Activated T-cell treated with anti-CD3 and anti-CD28 coated beads, Interleukin-2, amount 50 U/mL, for 4 hours (primary cell): ENCODE measurements at regions not wholly inside any gene's neighbourhood (a gene's known extent, or its start where the extent isn't known, plus 50 kb on each side); places are given as distances from the start of the nearest gene placed in this dataset.
"Not testable (repeated sequence)": the region's sequence is repeated elsewhere in the genome, so short reads cannot be mapped to it uniquely, and the experiment has no call there.

Source experiments
- ATAC-seq, 2 donors: fragments of 200-7000 bp; cut with Tn5 transposase; one replicate each; pipeline ENCODE4 v1.10.0; 2021
- DNase-seq: peaks from one replicate; pipeline ENCODE4 v3.0.0-alpha.2; 2020
- H3K27me3 Mint-ChIP-seq: one replicate; pipeline ENCODE4 v1.8.0; 2021; ENCODE audit warnings: low read depth, mixed read lengths
- H3K36me3 Mint-ChIP-seq: one replicate; pipeline ENCODE4 v1.8.0; 2022; ENCODE audit warnings: mixed read lengths; ENCODE audit not compliant: insufficient read depth
- H3K4me1 Mint-ChIP-seq: one replicate; pipeline ENCODE4 v1.8.0; 2021; ENCODE audit warnings: low read depth, mixed read lengths
- H3K4me3 Mint-ChIP-seq: one replicate; pipeline ENCODE4 v1.8.0; 2021; ENCODE audit warnings: mild to moderate bottlenecking, moderate library complexity, mixed read lengths
- H3K9me3 Mint-ChIP-seq: one replicate; pipeline ENCODE4 v1.8.0; 2021; ENCODE audit warnings: mixed read lengths

- H3K4me1 Mint-ChIP-seq, H3K27me3 Mint-ChIP-seq, H3K4me3 Mint-ChIP-seq, DNase-seq, H3K36me3 Mint-ChIP-seq, H3K9me3 Mint-ChIP-seq, ATAC-seq: not testable (repeated sequence)
Observed at GRCh38 chr13:18322821-18323220, 858.8 kb downstream of the TUBA3C start.

- H3K4me3 Mint-ChIP-seq, H3K27me3 Mint-ChIP-seq, DNase-seq, ATAC-seq, H3K4me1 Mint-ChIP-seq, H3K36me3 Mint-ChIP-seq, H3K9me3 Mint-ChIP-seq: not testable (repeated sequence)
Observed at GRCh38 chr13:18319653-18320052, 862.0 kb downstream of the TUBA3C start.

GRCh38 chr13:18303240-18303813 is 878.3 kb downstream of the TUBA3C start:
- not testable (repeated sequence) for DNase-seq, ATAC-seq, H3K4me1 Mint-ChIP-seq, H3K36me3 Mint-ChIP-seq, H3K27me3 Mint-ChIP-seq, H3K4me3 Mint-ChIP-seq, H3K9me3 Mint-ChIP-seq

- ATAC-seq, H3K4me3 Mint-ChIP-seq, DNase-seq, H3K27me3 Mint-ChIP-seq, H3K36me3 Mint-ChIP-seq, H3K4me1 Mint-ChIP-seq, H3K9me3 Mint-ChIP-seq: not testable (repeated sequence)
Observed at GRCh38 chr13:18300968-18301367, 880.7 kb downstream of the TUBA3C start.

GRCh38 chr13:18297359-18297758 is 884.3 kb downstream of the TUBA3C start:
- not testable (repeated sequence) for ATAC-seq, H3K27me3 Mint-ChIP-seq, H3K4me1 Mint-ChIP-seq, H3K36me3 Mint-ChIP-seq, H3K4me3 Mint-ChIP-seq, DNase-seq, H3K9me3 Mint-ChIP-seq

- not testable (repeated sequence) for H3K27me3 Mint-ChIP-seq, ATAC-seq, H3K9me3 Mint-ChIP-seq, H3K4me1 Mint-ChIP-seq, H3K4me3 Mint-ChIP-seq, H3K36me3 Mint-ChIP-seq, DNase-seq
Observed at GRCh38 chr13:18296617-18297016, 885.0 kb downstream of the TUBA3C start.

GRCh38 chr13:18294311-18294710 is 887.3 kb downstream of the TUBA3C start:
- H3K9me3 Mint-ChIP-seq, H3K36me3 Mint-ChIP-seq, DNase-seq, ATAC-seq, H3K27me3 Mint-ChIP-seq, H3K4me3 Mint-ChIP-seq, H3K4me1 Mint-ChIP-seq: not testable (repeated sequence)

- H3K9me3 Mint-ChIP-seq, DNase-seq, H3K27me3 Mint-ChIP-seq, H3K4me1 Mint-ChIP-seq, ATAC-seq, H3K36me3 Mint-ChIP-seq, H3K4me3 Mint-ChIP-seq: not testable (repeated sequence)
Observed at GRCh38 chr13:18286848-18287247, 894.8 kb downstream of the TUBA3C start.

- not testable (repeated sequence) for H3K27me3 Mint-ChIP-seq, H3K4me1 Mint-ChIP-seq, H3K9me3 Mint-ChIP-seq, DNase-seq, ATAC-seq, H3K36me3 Mint-ChIP-seq, H3K4me3 Mint-ChIP-seq
Observed at GRCh38 chr13:18285663-18286062, 896.0 kb downstream of the TUBA3C start.

GRCh38 chr13:18284040-18284439 is 897.6 kb downstream of the TUBA3C start:
- not testable (repeated sequence) for DNase-seq, H3K4me3 Mint-ChIP-seq, ATAC-seq, H3K4me1 Mint-ChIP-seq, H3K27me3 Mint-ChIP-seq, H3K9me3 Mint-ChIP-seq, H3K36me3 Mint-ChIP-seq

GRCh38 chr13:18281829-18282597 is 899.6 kb downstream of the TUBA3C start:
- not testable (repeated sequence) for H3K27me3 Mint-ChIP-seq, ATAC-seq, H3K9me3 Mint-ChIP-seq, H3K4me3 Mint-ChIP-seq, DNase-seq, H3K36me3 Mint-ChIP-seq, H3K4me1 Mint-ChIP-seq

GRCh38 chr13:18280904-18281828 is 900.5 kb downstream of the TUBA3C start:
- not testable (repeated sequence) for H3K9me3 Mint-ChIP-seq, DNase-seq, H3K4me3 Mint-ChIP-seq, H3K27me3 Mint-ChIP-seq, H3K36me3 Mint-ChIP-seq, ATAC-seq, H3K4me1 Mint-ChIP-seq

- not testable (repeated sequence) for ATAC-seq, H3K4me1 Mint-ChIP-seq, H3K9me3 Mint-ChIP-seq, H3K36me3 Mint-ChIP-seq, DNase-seq, H3K4me3 Mint-ChIP-seq, H3K27me3 Mint-ChIP-seq
Observed at GRCh38 chr13:18279971-18280370, 901.7 kb downstream of the TUBA3C start.

GRCh38 chr13:18277372-18277771 is 904.3 kb downstream of the TUBA3C start:
- not testable (repeated sequence) for DNase-seq, ATAC-seq, H3K9me3 Mint-ChIP-seq, H3K4me3 Mint-ChIP-seq, H3K36me3 Mint-ChIP-seq, H3K4me1 Mint-ChIP-seq, H3K27me3 Mint-ChIP-seq
